ENCODE measurements at regions not wholly inside any gene's neighbourhood (a gene's known extent, or its start where the extent isn't known, plus 50 kb on each side); places are given as distances from the start of the nearest gene placed in this dataset.

DNA sequence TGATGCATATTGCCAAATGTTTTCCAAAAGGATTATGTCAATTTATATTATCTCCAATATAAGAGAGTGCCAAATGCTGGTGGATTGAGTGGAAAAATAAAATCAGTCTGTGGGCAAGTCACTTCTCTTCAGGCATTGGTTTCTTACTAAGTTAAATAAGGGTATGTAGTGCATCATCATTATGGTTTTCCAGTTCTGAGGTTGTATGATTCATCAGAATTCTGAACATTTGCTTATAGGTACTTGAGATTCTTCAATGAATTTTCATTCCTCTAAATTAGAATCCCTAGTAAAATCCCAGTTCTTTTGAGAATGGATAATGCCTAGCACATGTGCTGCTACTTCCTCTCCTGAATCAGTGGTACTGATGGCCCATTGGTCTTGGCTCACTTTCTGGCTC, 188.9 kb upstream of the OSR1 start:
- in situ Hi-C loops (cut with HindIII; ENCODE audit: extremely low pct_ligation_motif_present, low pct_unique_long_range_greater_than_20kb): no loop called here
- DNase-seq (ENCODE audit: low spot score): no peak
- CTCF ChIA-PET (ENCODE audit: low intra/inter-chr PET ratio, low total read pairs): no interaction called here
- Histone ChIP-seq H3K36me3 (replicated peaks in 1 of 2; ENCODE audit: control insufficient read depth in 1 of 2, insufficient read depth in 2 of 2, low read length in 2 of 2) (no peaks in the 10 kb centered on the region), H4K20me1 (ENCODE audit: insufficient read depth, low read length) (no peaks in the 10 kb centered on the region), H2AFZ (ENCODE audit: low read length) (no peak overlapping the region), H3K27me3 (ENCODE audit: control insufficient read depth in 1 of 2, insufficient read depth in 2 of 2, low read length in 2 of 2) (no peaks in the 10 kb centered on the region), H3K4me1 (ENCODE audit: insufficient read depth, low read length) (no peaks in the 10 kb centered on the region), H3K4me2 (ENCODE audit: low read depth, low read length) (no peak overlapping the region), H3K9me3 (ENCODE audit: low read length) (no peaks in the 10 kb centered on the region), H3K27ac (ENCODE audit: extremely low read length, insufficient read depth, low read length) (no peak overlapping the region), H3K4me3 (replicated peaks in 1 of 3; ENCODE audit: insufficient read depth in 1 of 3, low read depth in 2 of 3, low read length in 3 of 3) (no peak overlapping the region), H3K79me2 (ENCODE audit: insufficient read depth, low read length) (no peaks in the 10 kb centered on the region), H3K9ac (ENCODE audit: insufficient read depth, low read depth, low read length) (no peak overlapping the region)
- no peak for ATAC-seq
- POLR2A ChIA-PET: no interaction called here
- no peak for TF ChIP-seq ZFY (CRISPR knock-in tag; IDR thresholded peaks at IDR 0.05)
- TF ChIP-seq ZNF839 (CRISPR knock-in tag; IDR thresholded peaks at IDR 0.05; ENCODE audit: borderline replicate concordance): no peak
- no peak for FAIRE-seq
- BruUV-seq (replicated peaks): no TSS peak
- intact Hi-C loops (cut with micrococcal nuclease; ENCODE audit: unreplicated experiment): no loop called here

DNA sequence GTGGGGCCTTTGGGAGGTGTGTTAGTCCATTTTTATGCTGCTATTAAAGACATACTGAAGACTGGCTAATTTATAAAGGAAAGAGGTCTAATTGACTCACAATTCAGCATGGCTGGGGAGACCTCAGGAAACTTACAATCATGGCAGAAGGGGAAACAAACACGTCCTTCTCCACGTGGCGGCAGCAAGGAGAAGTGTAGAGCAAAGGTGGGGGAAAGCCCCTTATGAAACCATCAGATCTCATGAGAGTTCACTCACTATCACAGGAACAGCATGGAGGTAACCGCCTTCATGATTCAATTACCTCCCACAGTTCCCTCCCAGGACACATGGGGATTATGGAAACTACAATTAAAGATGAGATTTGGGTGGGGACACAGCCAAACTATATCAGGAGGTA, 187.1 kb upstream of the OSR1 start:
- H3K4me3 ChIP-seq (replicated peaks in 1 of 3; ENCODE audit: insufficient read depth in 1 of 3, low read depth in 2 of 3, low read length in 3 of 3): no peak overlapping the region
- DNase-seq (ENCODE audit: low spot score) (no peak), FAIRE-seq (no peak), ATAC-seq (no peak)
- in situ Hi-C loops (cut with HindIII; ENCODE audit: extremely low pct_ligation_motif_present, low pct_unique_long_range_greater_than_20kb) (no loop called here), intact Hi-C loops (cut with micrococcal nuclease; ENCODE audit: unreplicated experiment) (no loop called here)
- H3K36me3 ChIP-seq (replicated peaks in 1 of 2; ENCODE audit: control insufficient read depth in 1 of 2, insufficient read depth in 2 of 2, low read length in 2 of 2): no peaks in the 10 kb centered on the region
- H2AFZ ChIP-seq (ENCODE audit: low read length): no peak overlapping the region
- H3K79me2 ChIP-seq (ENCODE audit: insufficient read depth, low read length): no peaks in the 10 kb centered on the region
- H3K4me1 ChIP-seq (ENCODE audit: insufficient read depth, low read length): no peaks in the 10 kb centered on the region
- no TSS peak for BruUV-seq (replicated peaks)
- H4K20me1 ChIP-seq (ENCODE audit: insufficient read depth, low read length): no peaks in the 10 kb centered on the region
- H3K9me3 ChIP-seq (ENCODE audit: low read length): no peaks in the 10 kb centered on the region
- H3K4me2 ChIP-seq (ENCODE audit: low read depth, low read length): no peak overlapping the region
- 30% methylated on average over 4 of the region's 4 CpGs for WGBS (ENCODE audit: low lambda C conversion rate)
- POLR2A ChIA-PET: no interaction called here
- H3K9ac ChIP-seq (ENCODE audit: insufficient read depth, low read depth, low read length): no peak overlapping the region
- TF ChIP-seq HCFC1 (IDR thresholded peaks at IDR 0.05; ENCODE audit: low read depth, low read length): no peak
- peak; percentile 6; the same call in 1 of the 2 replicates for TF ChIP-seq SMC3 (IDR thresholded peaks at IDR 0.05; ENCODE audit: low read length)
- no peak overlapping the region for H3K27ac ChIP-seq (ENCODE audit: extremely low read length, insufficient read depth, low read length)
- CTCF ChIA-PET (ENCODE audit: low intra/inter-chr PET ratio, low total read pairs): no interaction called here
- H3K27me3 ChIP-seq (ENCODE audit: control insufficient read depth in 1 of 2, insufficient read depth in 2 of 2, low read length in 2 of 2): no peaks in the 10 kb centered on the region

Measured in HepG2 (cell line).